ENCODE measurements at regions not wholly inside any gene's neighbourhood (a gene's known extent, or its start where the extent isn't known, plus 50 kb on each side); places are given as distances from the start of the nearest gene placed in this dataset.

- no peak for TF ChIP-seq OSR1 (CRISPR knock-in tag; IDR thresholded peaks at IDR 0.05)
- TF ChIP-seq ZFP30 (CRISPR knock-in tag; IDR thresholded peaks at IDR 0.05), result no peak
- no peak for TF ChIP-seq ARNTL (CRISPR knock-in tag; IDR thresholded peaks at IDR 0.05; ENCODE audit: borderline replicate concordance, low read depth)
- TF ChIP-seq PATZ1 (CRISPR knock-in tag; IDR thresholded peaks at IDR 0.05; ENCODE audit: borderline replicate concordance), result no peak
- no peak for TF ChIP-seq ZC3H10 (CRISPR knock-in tag; IDR thresholded peaks at IDR 0.05)
- no peak for TF ChIP-seq ZNF70 (CRISPR knock-in tag; IDR thresholded peaks at IDR 0.05)
- TF ChIP-seq TSHZ2 (CRISPR knock-in tag; IDR thresholded peaks at IDR 0.05), result no peak
- TF ChIP-seq GLIS3 (CRISPR knock-in tag; IDR thresholded peaks at IDR 0.05), result no peak
- TF ChIP-seq TOX (CRISPR knock-in tag; IDR thresholded peaks at IDR 0.05; ENCODE audit: borderline replicate concordance), result no peak
- TF ChIP-seq RARB (CRISPR knock-in tag; IDR thresholded peaks at IDR 0.05), result no peak
- no peak for TF ChIP-seq CSDC2 (CRISPR knock-in tag; IDR thresholded peaks at IDR 0.05)
- TF ChIP-seq ZFP3 (CRISPR knock-in tag; IDR thresholded peaks at IDR 0.05), result no peak
- no peak for TF ChIP-seq ISL1 (CRISPR knock-in tag; IDR thresholded peaks at IDR 0.05)
- no peak for TF ChIP-seq TCF4 (CRISPR knock-in tag; IDR thresholded peaks at IDR 0.05; ENCODE audit: borderline replicate concordance)
These were observed 561.4 kb downstream of the MATN1 start for GRCh38 chr1:30161953-30162352.
